ENCODE measurements at regions not wholly inside any gene's neighbourhood (a gene's known extent, or its start where the extent isn't known, plus 50 kb on each side); places are given as distances from the start of the nearest gene placed in this dataset.

DNA sequence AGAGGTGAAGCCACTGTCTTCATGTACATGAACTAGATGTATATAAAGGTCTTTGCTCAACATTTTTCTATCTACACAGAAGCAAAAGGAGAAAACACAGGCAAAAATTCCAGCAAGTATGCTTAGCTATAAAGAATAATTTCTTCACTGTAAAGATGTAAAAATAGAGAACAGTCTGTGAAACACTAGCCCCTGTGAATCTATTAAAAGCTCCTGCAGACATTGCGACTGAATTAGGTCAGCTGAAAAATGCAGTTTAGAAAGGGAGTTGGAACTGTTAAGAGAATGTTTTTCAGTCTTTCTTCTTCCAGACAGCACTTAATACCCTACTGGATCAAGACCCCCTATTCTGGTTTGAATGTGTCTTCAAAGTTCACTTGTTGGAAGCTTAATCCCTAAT, 291.5 kb downstream of the KBTBD8 start:
- ChIA-PET POLR2A (no interaction called here), CTCF (no interaction called here)
- Mint-ChIP-seq H3K4me1 (no peaks in the 10 kb centered on the region), H3K9me3 (no peaks in the 10 kb centered on the region), H3K4me3 (no peak overlapping the region), H3K27me3 (ENCODE audit: low read depth) (no peaks in the 10 kb centered on the region; the same call in 1 of the 2 replicates), H3K36me3 (no peaks in the 10 kb centered on the region), H3K27ac (no peak overlapping the region)
- TF ChIP-seq, protein P1, sequence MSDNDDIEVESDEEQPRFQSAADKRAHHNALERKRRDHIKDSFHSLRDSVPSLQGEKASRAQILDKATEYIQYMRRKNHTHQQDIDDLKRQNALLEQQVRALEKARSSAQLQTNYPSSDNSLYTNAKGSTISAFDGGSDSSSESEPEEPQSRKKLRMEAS (CRISPR knock-in tag; IDR thresholded peaks at IDR 0.05): no peak
- no peak for TF ChIP-seq MXD4 (CRISPR knock-in tag; IDR thresholded peaks at IDR 0.05; ENCODE audit: borderline replicate concordance)
- TF ChIP-seq, protein P2, sequence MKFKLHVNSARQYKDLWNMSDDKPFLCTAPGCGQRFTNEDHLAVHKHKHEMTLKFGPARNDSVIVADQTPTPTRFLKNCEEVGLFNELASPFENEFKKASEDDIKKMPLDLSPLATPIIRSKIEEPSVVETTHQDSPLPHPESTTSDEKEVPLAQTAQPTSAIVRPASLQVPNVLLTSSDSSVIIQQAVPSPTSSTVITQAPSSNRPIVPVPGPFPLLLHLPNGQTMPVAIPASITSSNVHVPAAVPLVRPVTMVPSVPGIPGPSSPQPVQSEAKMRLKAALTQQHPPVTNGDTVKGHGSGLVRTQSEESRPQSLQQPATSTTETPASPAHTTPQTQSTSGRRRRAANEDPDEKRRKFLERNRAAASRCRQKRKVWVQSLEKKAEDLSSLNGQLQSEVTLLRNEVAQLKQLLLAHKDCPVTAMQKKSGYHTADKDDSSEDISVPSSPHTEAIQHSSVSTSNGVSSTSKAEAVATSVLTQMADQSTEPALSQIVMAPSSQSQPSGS (CRISPR knock-in tag; IDR thresholded peaks at IDR 0.05; ENCODE audit: borderline replicate concordance, low read depth): no peak
- no peak for TF ChIP-seq NR3C1 (CRISPR knock-in tag; conservative IDR thresholded peaks at IDR 0.05; ENCODE audit: low read depth)
- TF ChIP-seq, protein P3, sequence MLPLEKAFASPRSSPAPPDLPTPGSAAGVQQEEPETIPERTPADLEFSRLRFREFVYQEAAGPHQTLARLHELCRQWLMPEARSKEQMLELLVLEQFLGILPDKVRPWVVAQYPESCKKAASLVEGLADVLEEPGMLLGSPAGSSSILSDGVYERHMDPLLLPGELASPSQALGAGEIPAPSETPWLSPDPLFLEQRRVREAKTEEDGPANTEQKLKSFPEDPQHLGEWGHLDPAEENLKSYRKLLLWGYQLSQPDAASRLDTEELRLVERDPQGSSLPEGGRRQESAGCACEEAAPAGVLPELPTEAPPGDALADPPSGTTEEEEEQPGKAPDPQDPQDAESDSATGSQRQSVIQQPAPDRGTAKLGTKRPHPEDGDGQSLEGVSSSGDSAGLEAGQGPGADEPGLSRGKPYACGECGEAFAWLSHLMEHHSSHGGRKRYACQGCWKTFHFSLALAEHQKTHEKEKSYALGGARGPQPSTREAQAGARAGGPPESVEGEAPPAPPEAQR (CRISPR knock-in tag; IDR thresholded peaks at IDR 0.05): no peak
- TF ChIP-seq NR1H2 (CRISPR knock-in tag; IDR thresholded peaks at IDR 0.05): no peak
- no peak for TF ChIP-seq NFATC4 (CRISPR knock-in tag; IDR thresholded peaks at IDR 0.05)
- TF ChIP-seq FOXJ3 (CRISPR knock-in tag; IDR thresholded peaks at IDR 0.05; ENCODE audit: borderline replicate concordance): no peak
- no peak for TF ChIP-seq CBFB (CRISPR knock-in tag; IDR thresholded peaks at IDR 0.05; ENCODE audit: low read depth)
- TF ChIP-seq, protein P4, sequence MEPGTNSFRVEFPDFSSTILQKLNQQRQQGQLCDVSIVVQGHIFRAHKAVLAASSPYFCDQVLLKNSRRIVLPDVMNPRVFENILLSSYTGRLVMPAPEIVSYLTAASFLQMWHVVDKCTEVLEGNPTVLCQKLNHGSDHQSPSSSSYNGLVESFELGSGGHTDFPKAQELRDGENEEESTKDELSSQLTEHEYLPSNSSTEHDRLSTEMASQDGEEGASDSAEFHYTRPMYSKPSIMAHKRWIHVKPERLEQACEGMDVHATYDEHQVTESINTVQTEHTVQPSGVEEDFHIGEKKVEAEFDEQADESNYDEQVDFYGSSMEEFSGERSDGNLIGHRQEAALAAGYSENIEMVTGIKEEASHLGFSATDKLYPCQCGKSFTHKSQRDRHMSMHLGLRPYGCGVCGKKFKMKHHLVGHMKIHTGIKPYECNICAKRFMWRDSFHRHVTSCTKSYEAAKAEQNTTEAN (CRISPR knock-in tag; IDR thresholded peaks at IDR 0.05): no peak
- no peak for TF ChIP-seq OVOL2 (CRISPR knock-in tag; IDR thresholded peaks at IDR 0.05; ENCODE audit: borderline replicate concordance)
- TF ChIP-seq, protein P5, sequence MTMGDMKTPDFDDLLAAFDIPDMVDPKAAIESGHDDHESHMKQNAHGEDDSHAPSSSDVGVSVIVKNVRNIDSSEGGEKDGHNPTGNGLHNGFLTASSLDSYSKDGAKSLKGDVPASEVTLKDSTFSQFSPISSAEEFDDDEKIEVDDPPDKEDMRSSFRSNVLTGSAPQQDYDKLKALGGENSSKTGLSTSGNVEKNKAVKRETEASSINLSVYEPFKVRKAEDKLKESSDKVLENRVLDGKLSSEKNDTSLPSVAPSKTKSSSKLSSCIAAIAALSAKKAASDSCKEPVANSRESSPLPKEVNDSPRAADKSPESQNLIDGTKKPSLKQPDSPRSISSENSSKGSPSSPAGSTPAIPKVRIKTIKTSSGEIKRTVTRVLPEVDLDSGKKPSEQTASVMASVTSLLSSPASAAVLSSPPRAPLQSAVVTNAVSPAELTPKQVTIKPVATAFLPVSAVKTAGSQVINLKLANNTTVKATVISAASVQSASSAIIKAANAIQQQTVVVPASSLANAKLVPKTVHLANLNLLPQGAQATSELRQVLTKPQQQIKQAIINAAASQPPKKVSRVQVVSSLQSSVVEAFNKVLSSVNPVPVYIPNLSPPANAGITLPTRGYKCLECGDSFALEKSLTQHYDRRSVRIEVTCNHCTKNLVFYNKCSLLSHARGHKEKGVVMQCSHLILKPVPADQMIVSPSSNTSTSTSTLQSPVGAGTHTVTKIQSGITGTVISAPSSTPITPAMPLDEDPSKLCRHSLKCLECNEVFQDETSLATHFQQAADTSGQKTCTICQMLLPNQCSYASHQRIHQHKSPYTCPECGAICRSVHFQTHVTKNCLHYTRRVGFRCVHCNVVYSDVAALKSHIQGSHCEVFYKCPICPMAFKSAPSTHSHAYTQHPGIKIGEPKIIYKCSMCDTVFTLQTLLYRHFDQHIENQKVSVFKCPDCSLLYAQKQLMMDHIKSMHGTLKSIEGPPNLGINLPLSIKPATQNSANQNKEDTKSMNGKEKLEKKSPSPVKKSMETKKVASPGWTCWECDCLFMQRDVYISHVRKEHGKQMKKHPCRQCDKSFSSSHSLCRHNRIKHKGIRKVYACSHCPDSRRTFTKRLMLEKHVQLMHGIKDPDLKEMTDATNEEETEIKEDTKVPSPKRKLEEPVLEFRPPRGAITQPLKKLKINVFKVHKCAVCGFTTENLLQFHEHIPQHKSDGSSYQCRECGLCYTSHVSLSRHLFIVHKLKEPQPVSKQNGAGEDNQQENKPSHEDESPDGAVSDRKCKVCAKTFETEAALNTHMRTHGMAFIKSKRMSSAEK (CRISPR knock-in tag; IDR thresholded peaks at IDR 0.05; ENCODE audit: borderline replicate concordance): no peak
- no peak for TF ChIP-seq ETV6 (CRISPR knock-in tag; IDR thresholded peaks at IDR 0.05)
- TF ChIP-seq, protein P6, sequence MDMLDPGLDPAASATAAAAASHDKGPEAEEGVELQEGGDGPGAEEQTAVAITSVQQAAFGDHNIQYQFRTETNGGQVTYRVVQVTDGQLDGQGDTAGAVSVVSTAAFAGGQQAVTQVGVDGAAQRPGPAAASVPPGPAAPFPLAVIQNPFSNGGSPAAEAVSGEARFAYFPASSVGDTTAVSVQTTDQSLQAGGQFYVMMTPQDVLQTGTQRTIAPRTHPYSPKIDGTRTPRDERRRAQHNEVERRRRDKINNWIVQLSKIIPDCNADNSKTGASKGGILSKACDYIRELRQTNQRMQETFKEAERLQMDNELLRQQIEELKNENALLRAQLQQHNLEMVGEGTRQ (CRISPR knock-in tag; IDR thresholded peaks at IDR 0.05): no peak
- ATAC-seq (no peak), DNase-seq (ENCODE audit: low spot score) (no peak)

DNA sequence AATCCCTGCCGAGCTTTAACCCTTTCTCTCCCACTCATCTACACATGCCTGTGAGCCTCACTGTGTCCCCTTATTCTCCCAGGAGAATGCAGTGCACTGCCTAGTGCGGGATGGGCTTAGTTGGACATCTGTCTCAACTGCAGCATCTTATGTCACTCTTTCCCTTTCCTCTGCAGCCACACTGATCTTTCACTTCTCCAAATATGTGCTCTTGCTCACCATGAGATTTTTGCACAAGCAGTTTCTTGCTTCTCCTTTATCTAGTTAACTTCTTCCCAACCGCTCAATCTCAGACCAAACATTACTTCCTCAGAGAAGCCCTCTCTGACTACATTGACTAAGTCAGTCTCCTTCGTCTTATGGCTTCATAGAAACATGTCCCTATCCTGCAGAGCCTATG, 292.3 kb downstream of the KBTBD8 start:
- no peaks in the 10 kb centered on the region; the same call in 1 of the 2 replicates for H3K27me3 Mint-ChIP-seq (ENCODE audit: low read depth)
- ATAC-seq (no peak), DNase-seq (ENCODE audit: low spot score) (no peak)
- POLR2A ChIA-PET: no interaction called here
- H3K4me1 Mint-ChIP-seq: peaks cover 4% of the 10 kb centered on the region
- no peaks in the 10 kb centered on the region for H3K36me3 Mint-ChIP-seq
- CTCF ChIA-PET: no interaction called here
- no peak overlapping the region for H3K27ac Mint-ChIP-seq
- no peak for TF ChIP-seq RORB (CRISPR knock-in tag; IDR thresholded peaks at IDR 0.05)
- TF ChIP-seq TCF7 (CRISPR knock-in tag; IDR thresholded peaks at IDR 0.05; ENCODE audit: low read depth): no peak
- TF ChIP-seq ZNF219 (CRISPR knock-in tag; IDR thresholded peaks at IDR 0.05; ENCODE audit: borderline replicate concordance): no peak
- TF ChIP-seq, protein P7, sequence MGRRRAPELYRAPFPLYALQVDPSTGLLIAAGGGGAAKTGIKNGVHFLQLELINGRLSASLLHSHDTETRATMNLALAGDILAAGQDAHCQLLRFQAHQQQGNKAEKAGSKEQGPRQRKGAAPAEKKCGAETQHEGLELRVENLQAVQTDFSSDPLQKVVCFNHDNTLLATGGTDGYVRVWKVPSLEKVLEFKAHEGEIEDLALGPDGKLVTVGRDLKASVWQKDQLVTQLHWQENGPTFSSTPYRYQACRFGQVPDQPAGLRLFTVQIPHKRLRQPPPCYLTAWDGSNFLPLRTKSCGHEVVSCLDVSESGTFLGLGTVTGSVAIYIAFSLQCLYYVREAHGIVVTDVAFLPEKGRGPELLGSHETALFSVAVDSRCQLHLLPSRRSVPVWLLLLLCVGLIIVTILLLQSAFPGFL (CRISPR knock-in tag; IDR thresholded peaks at IDR 0.05; ENCODE audit: borderline replicate concordance): no peak
- TF ChIP-seq, protein P8, sequence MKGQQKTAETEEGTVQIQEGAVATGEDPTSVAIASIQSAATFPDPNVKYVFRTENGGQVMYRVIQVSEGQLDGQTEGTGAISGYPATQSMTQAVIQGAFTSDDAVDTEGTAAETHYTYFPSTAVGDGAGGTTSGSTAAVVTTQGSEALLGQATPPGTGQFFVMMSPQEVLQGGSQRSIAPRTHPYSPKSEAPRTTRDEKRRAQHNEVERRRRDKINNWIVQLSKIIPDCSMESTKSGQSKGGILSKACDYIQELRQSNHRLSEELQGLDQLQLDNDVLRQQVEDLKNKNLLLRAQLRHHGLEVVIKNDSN (CRISPR knock-in tag; IDR thresholded peaks at IDR 0.05): no peak
- TF ChIP-seq NFYB (CRISPR knock-in tag; conservative IDR thresholded peaks at IDR 0.05; ENCODE audit: low read depth): no peak
- no peak for TF ChIP-seq JAZF1 (CRISPR knock-in tag; IDR thresholded peaks at IDR 0.05)
- no peak overlapping the region for H3K4me3 Mint-ChIP-seq
- H3K9me3 Mint-ChIP-seq: no peaks in the 10 kb centered on the region

All from WTC11 (cell line).